OCI-LY7 (cell line): ENCODE measurements at regions not wholly inside any gene's neighbourhood (a gene's known extent, or its start where the extent isn't known, plus 50 kb on each side); places are given as distances from the start of the nearest gene placed in this dataset.

Experiments
- CTCF ChIP-seq: fragments of 200-600 bp; sonication (generic); conservative IDR thresholded peaks from 2 replicates; pipeline ENCODE4 v1.5.1; 2014; ENCODE audit warnings: mild to moderate bottlenecking, antibody characterized with exemption, low read length, moderate library complexity, mixed read lengths
- EZH2phosphoT487 ChIP-seq: fragments of 200-600 bp; sonication (generic); IDR thresholded peaks from 2 replicates; pipeline ENCODE4 v1.6.1; 2018; ENCODE audit warnings: low read depth, borderline replicate concordance, mild to moderate bottlenecking, mixed run types, antibody characterized with exemption, low read length, moderate library complexity, mixed read lengths

- TF ChIP-seq EZH2phosphoT487 (no peak), CTCF (no peak)
Observed at GRCh38 chr7:85997515-85997914, 646.2 kb upstream of the GRM3 start.
